NAMALWA (cell line): ENCODE measurements at regions not wholly inside any gene's neighbourhood (a gene's known extent, or its start where the extent isn't known, plus 50 kb on each side); places are given as distances from the start of the nearest gene placed in this dataset.

Experiments used
- DNase-seq: peaks from one replicate; pipeline ENCODE4 v3.0.0-alpha.2; 2015; ENCODE audit warnings: low spot score

DNA sequence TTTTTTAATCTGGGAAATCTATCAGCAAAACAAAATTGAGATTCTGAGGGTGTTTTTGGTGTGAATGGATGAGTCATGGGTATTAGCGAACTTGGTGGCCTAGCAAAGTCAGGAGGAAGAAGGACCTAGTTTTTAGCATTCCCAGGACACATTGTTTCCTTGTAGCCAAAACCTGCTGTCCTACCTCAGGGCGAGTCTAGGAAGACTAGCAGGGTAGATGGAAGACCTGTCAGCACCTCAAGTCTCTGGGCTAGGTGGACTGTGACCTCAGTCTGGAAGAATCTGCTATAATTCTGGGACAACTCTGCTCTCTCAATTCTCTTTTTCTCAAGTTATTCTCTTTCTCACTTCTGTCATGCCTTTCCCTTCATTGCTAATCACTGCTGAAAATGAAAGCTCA, 1399.3 kb upstream of the LRRTM1 start:
- DNase-seq: no peak

- no peak for DNase-seq
These were observed 1388.0 kb upstream of the LRRTM1 start for GRCh38 chr2:81692566-81692965.

GRCh38 chr2:81675641-81676040, 1371.1 kb upstream of the LRRTM1 start:
- DNase-seq: no peak

- DNase-seq: no peak
These were observed 1368.4 kb upstream of the LRRTM1 start for GRCh38 chr2:81672923-81673322.

GRCh38 chr2:81672516-81672915, 1368.0 kb upstream of the LRRTM1 start:
- DNase-seq: no peak

DNA sequence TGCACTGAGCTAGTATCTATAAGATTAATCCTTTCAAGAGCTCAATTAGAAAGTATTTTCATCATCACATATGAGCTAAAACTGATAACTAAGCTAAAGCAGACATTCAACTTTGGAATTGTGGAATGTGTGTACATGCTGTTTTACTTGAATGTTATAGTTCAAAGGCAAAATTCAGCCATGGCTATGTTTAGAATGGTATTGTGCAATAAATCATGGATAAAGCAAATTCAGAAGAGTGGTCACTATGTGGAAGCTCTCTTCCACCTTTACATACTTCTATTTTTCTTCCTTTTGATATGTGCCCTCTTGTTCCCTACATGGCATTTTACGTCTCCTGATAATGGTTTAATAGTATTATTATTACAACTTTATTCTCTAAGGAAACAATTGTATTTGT, 1366.3 kb upstream of the LRRTM1 start:
- no peak for DNase-seq

GRCh38 chr2:81661081-81661480, 1356.5 kb upstream of the LRRTM1 start:
- DNase-seq: no peak

GRCh38 chr2:81658227-81658626, 1353.7 kb upstream of the LRRTM1 start:
- no peak for DNase-seq

DNA sequence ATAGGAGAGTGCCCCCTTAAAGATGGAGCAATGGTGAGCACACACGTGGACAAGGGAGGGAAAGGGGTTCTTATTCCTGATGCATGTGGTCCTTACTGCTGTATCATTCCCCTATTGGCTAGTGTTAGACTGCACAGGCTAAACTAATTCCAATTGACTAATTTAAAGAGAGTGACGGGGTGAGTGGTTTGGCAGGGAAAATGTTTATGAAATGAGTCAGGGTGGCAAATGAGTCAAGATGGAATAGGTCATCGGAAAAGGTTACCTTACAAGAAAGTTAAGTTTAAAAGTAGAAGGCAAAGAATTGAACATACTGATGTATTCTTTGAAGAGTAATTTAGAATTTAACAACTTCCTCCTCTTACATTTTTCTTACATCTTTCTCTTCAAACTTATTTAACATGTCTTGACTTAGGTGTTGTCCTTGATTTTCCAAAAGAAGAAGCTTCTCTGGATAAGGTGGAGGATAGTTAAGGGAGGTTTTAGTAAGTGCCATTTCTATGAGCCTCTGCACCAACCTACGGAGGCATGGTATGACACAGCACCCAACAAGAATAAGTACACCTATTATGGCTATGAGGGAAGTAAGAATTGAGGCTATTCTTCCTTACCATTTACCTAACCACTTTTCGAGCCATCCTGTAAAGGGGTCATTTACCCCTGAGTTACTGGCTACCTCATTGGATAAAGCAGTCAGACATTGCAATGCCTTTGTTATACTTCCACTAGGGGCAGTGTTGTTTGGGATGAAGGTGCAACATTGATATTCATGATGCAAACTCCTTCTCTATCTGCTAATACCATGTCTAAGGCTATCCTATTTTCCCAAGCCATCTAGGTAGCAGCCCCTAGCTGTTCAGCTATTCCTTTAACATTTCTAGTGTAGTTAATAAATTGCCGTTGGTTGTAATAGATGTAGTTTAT, 1345.8 kb upstream of the LRRTM1 start:
- DNase-seq: peak; percentile 21

GRCh38 chr2:81648806-81649205, 1344.3 kb upstream of the LRRTM1 start:
- no peak for DNase-seq

GRCh38 chr2:81648370-81648769, 1343.8 kb upstream of the LRRTM1 start:
- no peak for DNase-seq

- DNase-seq: no peak
These were observed 1343.2 kb upstream of the LRRTM1 start for GRCh38 chr2:81647715-81648230.

GRCh38 chr2:81645745-81646301, 1341.3 kb upstream of the LRRTM1 start:
- no peak for DNase-seq

GRCh38 chr2:81644189-81644588, 1339.6 kb upstream of the LRRTM1 start:
- DNase-seq: no peak

DNA sequence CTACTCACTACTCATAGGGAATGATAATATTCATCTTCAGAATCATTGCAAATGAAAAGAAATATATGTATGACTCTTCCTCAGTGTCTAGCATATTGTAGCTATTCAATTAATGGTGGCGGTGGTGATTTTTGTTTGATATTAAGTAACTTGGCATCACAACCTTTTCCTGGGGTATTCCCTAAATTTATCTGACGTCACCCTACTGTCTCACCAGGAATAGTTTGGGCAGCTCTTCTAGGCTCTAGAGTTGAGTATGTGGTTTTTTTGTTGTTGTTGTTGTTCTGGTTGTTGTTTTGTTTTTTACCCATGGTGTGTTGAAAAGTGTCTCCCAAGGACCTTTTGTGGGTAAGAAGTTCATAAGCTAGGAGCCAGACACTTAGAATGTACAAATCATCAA, 1320.3 kb upstream of the LRRTM1 start:
- DNase-seq: no peak

DNA sequence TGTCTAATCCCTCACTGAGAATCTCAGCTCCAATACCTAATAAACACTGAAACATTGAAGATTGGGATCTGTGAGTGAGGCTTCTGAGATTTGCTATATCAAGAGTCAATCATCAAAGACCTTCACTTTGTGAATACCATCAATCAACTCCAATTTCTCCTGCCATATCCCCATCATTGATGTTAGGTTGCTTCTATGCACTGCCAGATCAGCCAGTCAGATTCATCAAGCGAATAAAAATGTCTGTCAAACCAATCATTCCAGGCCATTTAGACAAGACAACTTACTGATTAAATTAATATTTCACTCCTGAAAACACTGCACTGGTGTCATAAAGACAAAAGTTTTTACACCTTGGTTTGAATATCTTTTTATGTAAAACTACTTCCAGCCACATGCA, 1295.5 kb upstream of the LRRTM1 start:
- DNase-seq: no peak

- no peak for DNase-seq
These were observed 1293.9 kb upstream of the LRRTM1 start for GRCh38 chr2:81598453-81598852.

GRCh38 chr2:81589406-81589805, 1284.9 kb upstream of the LRRTM1 start:
- DNase-seq: no peak

- DNase-seq: no peak
These were observed 1279.0 kb upstream of the LRRTM1 start for GRCh38 chr2:81583311-81584108.

DNA sequence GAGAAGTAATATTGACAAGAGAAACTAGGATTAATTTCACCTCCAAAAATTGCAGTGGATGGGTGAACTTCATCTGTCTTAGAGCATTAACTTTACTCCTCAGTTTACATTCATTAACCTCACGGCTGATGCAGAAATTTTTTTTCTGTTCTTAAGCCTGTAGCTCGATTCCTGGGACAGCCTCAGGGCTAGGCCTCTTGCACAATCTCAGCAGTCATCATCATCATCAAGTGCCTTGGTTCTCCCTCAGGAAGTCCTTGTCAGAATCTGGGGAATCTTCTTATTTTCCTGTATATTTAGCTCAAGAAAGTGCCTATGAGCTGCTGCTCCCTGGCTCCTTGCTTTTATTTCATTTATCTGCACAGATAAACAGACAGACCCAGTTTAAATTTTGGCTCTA, 1272.2 kb upstream of the LRRTM1 start:
- DNase-seq: no peak

GRCh38 chr2:81551040-81551634, 1246.6 kb upstream of the LRRTM1 start:
- DNase-seq: no peak

DNA sequence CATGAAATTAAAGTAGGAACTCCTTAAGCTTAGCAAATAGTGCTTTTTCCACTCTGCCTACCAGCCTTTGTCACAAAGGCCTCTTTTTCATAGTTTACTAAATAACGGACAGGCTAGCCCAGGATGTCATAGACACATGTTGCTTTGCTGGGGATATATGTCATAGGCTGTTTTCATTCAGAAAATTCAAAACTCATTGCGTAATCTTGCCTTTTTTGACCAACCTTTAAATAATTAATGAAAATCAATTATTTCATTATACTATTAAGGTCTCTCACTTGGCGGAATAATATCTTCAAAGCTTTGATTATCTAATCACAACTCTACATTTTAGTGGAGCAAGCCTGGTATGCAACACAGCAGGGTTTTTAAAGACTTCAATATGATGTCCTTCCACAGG, 1245.7 kb upstream of the LRRTM1 start:
- no peak for DNase-seq
